GM12878 (cell line): ENCODE measurements at regions not wholly inside any gene's neighbourhood (a gene's known extent, or its start where the extent isn't known, plus 50 kb on each side); places are given as distances from the start of the nearest gene placed in this dataset.

Source experiments
- ATAC-seq: fragments of 200-7000 bp; cut with Tn5 transposase; 3 replicates; pipeline ENCODE4 v1.9.1; 2020; ENCODE audit warnings: mild to moderate bottlenecking, moderate library complexity
- BruUV-seq: library from RNA; stranded (reverse); fragments of 400-500 nt; replicated peaks from 2 replicates; lab custom pipeline; 2021; lab: Mats Ljungman, UMichigan
- CTCF ChIA-PET: fragments of 300-600 bp; sonication (Branson Sonifier 250); formaldehyde crosslinking; extraction: SDS; loops from one replicate; lab custom pipeline; 2021; ENCODE audit warnings: inconsistent platforms; lab: Yijun Ruan, JAX
- POLR2A ChIA-PET: fragments of 350-600 bp; formaldehyde crosslinking; extraction: SDS; loops from one replicate; lab custom pipeline; 2021; ENCODE audit warnings: inconsistent platforms; lab: Charles Lee
- RAD21 ChIA-PET: fragments of 300-600 bp; sonication (Branson Sonifier 250); formaldehyde crosslinking; loops from one replicate; lab custom pipeline; 2023; ENCODE audit warnings: antibody characterized with exemption; ENCODE audit not compliant: unreplicated experiment; lab: Charles Lee
- SMC1A ChIA-PET: fragments of 300-600 bp; sonication (Branson Sonifier 250); formaldehyde crosslinking; loops from one replicate; lab custom pipeline; 2023; ENCODE audit not compliant: unreplicated experiment, uncharacterized antibody; lab: Charles Lee
- DNase-seq: peaks from one replicate; pipeline ENCODE4 v3.0.0-alpha.2; 2011; ENCODE audit warnings: low read depth, low spot score
- FAIRE-seq: peaks from 3 replicates; lab custom pipeline; 2011; peaks lifted over from hg19 to GRCh38; lab: Jason Lieb, UNC
- H2AFZ ChIP-seq: 2 replicates; pipeline ENCODE4 v1.6.0; 2011; ENCODE audit warnings: low read depth, low read length, control low read depth; ENCODE audit not compliant: control insufficient read depth
- H3K27ac ChIP-seq: 2 replicates; pipeline ENCODE4 v1.5.1; 2011; ENCODE audit warnings: control low read depth; ENCODE audit not compliant: control insufficient read depth, insufficient read depth
- H3K27me3 ChIP-seq, 2 experiments: replicated peaks in 1 of 2; 2 replicates each; pipeline versions ENCODE4 v1.6.0 to v1.6.1; 2011; ENCODE audit warnings: low read length in 1 of 2; ENCODE audit not compliant: control insufficient read depth in 2 of 2, insufficient read depth in 2 of 2
- H3K36me3 ChIP-seq, 2 experiments: 2 replicates each; pipeline ENCODE4 v1.5.1; 2011; ENCODE audit warnings: low read length in 1 of 2; ENCODE audit not compliant: control insufficient read depth in 2 of 2, insufficient read depth in 2 of 2
- H3K4me1 ChIP-seq: 2 replicates; pipeline ENCODE4 v1.6.1; 2011; ENCODE audit warnings: mild to moderate bottlenecking, low read length, moderate library complexity, mixed read lengths; ENCODE audit not compliant: control insufficient read depth, insufficient read depth
- H3K4me2 ChIP-seq: 2 replicates; pipeline ENCODE4 v1.6.0; 2011; ENCODE audit warnings: control low read depth; ENCODE audit not compliant: control insufficient read depth, insufficient read depth
- H3K4me3 ChIP-seq: fragments of 200-600 bp; sonication (generic); 2 replicates; pipeline ENCODE4 v1.5.1; 2016
- H3K79me2 ChIP-seq: 2 replicates; pipeline ENCODE4 v1.6.0; 2011; ENCODE audit warnings: low read length; ENCODE audit not compliant: control insufficient read depth, insufficient read depth
- H3K9ac ChIP-seq: 2 replicates; pipeline ENCODE4 v1.8.0; 2011; ENCODE audit warnings: low read length, control low read depth, mixed read lengths; ENCODE audit not compliant: control insufficient read depth, insufficient read depth
- H3K9me3 ChIP-seq: replicated peaks from 3 replicates; pipeline ENCODE4 v1.5.1; 2011; ENCODE audit warnings: mild to moderate bottlenecking, low read length; ENCODE audit not compliant: control insufficient read depth, insufficient read depth
- H4K20me1 ChIP-seq: 2 replicates; pipeline ENCODE4 v1.6.0; 2011; ENCODE audit not compliant: control insufficient read depth, insufficient read depth
- ATF7 ChIP-seq: fragments of 450-650 bp; IDR thresholded peaks from 2 replicates; pipeline ENCODE4 v1.6.1; 2016; ENCODE audit warnings: low read depth, mild to moderate bottlenecking
- CEBPB ChIP-seq, 2 experiments: fragments of 150-350 bp in 1 of 2; IDR thresholded peaks; 2 replicates each; pipeline ENCODE4 v1.6.1; 2012 to 2014; ENCODE audit warnings: low read depth in 2 of 2, low read length in 2 of 2, borderline replicate concordance in 1 of 2, inconsistent platforms in 1 of 2
- CHD2 ChIP-seq: IDR thresholded peaks from 2 replicates; pipeline ENCODE4 v1.6.1; 2011; ENCODE audit warnings: low read depth, low read length, improper control_type of control experiment, borderline replicate concordance
- DPF2 ChIP-seq: fragments of 450-650 bp; IDR thresholded peaks from 2 replicates; pipeline ENCODE4 v1.6.1; 2017; ENCODE audit warnings: mild to moderate bottlenecking
- EZH2 ChIP-seq: IDR thresholded peaks from 2 replicates; pipeline ENCODE4 v1.6.1; 2012; ENCODE audit warnings: low read depth, mild to moderate bottlenecking, control low read depth, inconsistent platforms, low read length, borderline replicate concordance; ENCODE audit not compliant: control insufficient read depth
- GABPA ChIP-seq: IDR thresholded peaks from 2 replicates; pipeline ENCODE4 v1.6.1; 2014; ENCODE audit warnings: antibody characterized with exemption, low read depth, mild to moderate bottlenecking, inconsistent platforms
- GATAD2B ChIP-seq: fragments of 450-650 bp; conservative IDR thresholded peaks from 2 replicates; pipeline ENCODE4 v1.6.1; 2017; ENCODE audit warnings: low read depth, mild to moderate bottlenecking, moderate library complexity
- HDAC2 ChIP-seq: fragments of 200-600 bp; sonication (generic); IDR thresholded peaks from 2 replicates; pipeline ENCODE4 v1.6.1; 2017
- IKZF1 ChIP-seq: fragments of 450-650 bp; conservative IDR thresholded peaks from 2 replicates; pipeline ENCODE4 v1.6.1; 2017; ENCODE audit warnings: antibody characterized with exemption, mild to moderate bottlenecking
- LARP7 ChIP-seq: fragments of 450-650 bp; IDR thresholded peaks from 2 replicates; pipeline ENCODE4 v1.6.1; 2017; ENCODE audit warnings: mild to moderate bottlenecking
- MTA3 ChIP-seq: IDR thresholded peaks from 2 replicates; pipeline ENCODE4 v1.6.1; 2012; ENCODE audit warnings: low read length, inconsistent platforms, borderline replicate concordance
- RUNX3 ChIP-seq: IDR thresholded peaks from 2 replicates; pipeline ENCODE4 v1.6.1; 2012; ENCODE audit warnings: low read length, inconsistent platforms
- SIX5 ChIP-seq: IDR thresholded peaks from 2 replicates; pipeline ENCODE4 v1.6.1; 2011; ENCODE audit warnings: mild to moderate bottlenecking, low read depth, low read length, moderate library complexity; ENCODE audit not compliant: severe bottlenecking
- SMAD1 ChIP-seq: fragments of 450-650 bp; IDR thresholded peaks from 2 replicates; pipeline ENCODE4 v1.6.1; 2018; ENCODE audit warnings: mild to moderate bottlenecking, low read depth; ENCODE audit not compliant: partially characterized antibody
- SREBF2 ChIP-seq: IDR thresholded peaks from 2 replicates; pipeline ENCODE4 v1.6.1; 2012; ENCODE audit warnings: mild to moderate bottlenecking, low read length
- WGBS: methylation state at CpG from one replicate; pipeline ENCODE4 v1.1.6; 2016; ENCODE audit warnings: low lambda C conversion rate; ENCODE audit not compliant: insufficient replicate concordance, insufficient coverage; ENCODE audit errors: missing lambda C conversion rate; 5-methylcytosine and 5-hydroxymethylcytosine counted together
- in situ Hi-C: fragments of 300-500 bp; cut with MboI; formaldehyde crosslinking; loops from 9 replicates; pipeline ENCODE4 v1.14.3; 2018; ENCODE audit warnings: mixed read lengths
- intact Hi-C: fragments of 100-400 bp; cut with micrococcal nuclease; formaldehyde crosslinking; loops from one replicate; pipeline ENCODE4 v1.14.2; 2022; ENCODE audit not compliant: unreplicated experiment
- TF ChIP-seq, protein P1 (sequence below): IDR thresholded peaks from 2 replicates; pipeline ENCODE4 v1.6.1; 2011; ENCODE audit warnings: low read depth, mild to moderate bottlenecking, low read length, moderate library complexity, borderline replicate concordance; ENCODE audit errors: extremely low read depth
- TF ChIP-seq, protein P2 (sequence below): fragments of 150-350 bp; IDR thresholded peaks from 2 replicates; pipeline ENCODE4 v1.6.1; 2014; ENCODE audit warnings: mild to moderate bottlenecking, low read depth, low read length

DNA sequence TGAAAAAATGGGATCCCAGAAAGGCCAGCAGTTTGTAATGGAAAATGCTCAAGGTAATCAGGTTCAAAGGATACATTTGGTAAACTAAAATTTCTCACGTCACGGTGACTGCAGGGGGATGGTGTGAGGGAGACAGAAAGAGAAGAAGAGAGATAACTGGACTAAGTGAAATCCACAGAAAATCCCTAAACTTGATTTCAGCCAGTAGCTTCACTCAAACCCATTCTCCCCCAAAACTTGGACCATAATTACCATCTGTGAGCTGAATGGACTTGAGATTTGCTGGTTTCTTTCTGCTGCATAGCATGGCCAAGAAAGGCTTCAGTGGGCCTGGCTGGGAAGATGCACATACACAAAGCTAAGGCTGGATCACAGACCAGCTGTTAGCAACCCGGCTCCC, 155.4 kb upstream of the LMO4 start:
- RAD21 ChIA-PET = no interaction called here
- no peaks in the 10 kb centered on the region for H4K20me1 ChIP-seq
- peaks cover 0 to 2% of the 10 kb centered on the region in 2 experiments; a peak in 2 of 4 replicates for H3K27me3 ChIP-seq
- no peak for DNase-seq
- no peaks in the 10 kb centered on the region for H3K4me1 ChIP-seq
- H3K79me2 ChIP-seq = no peaks in the 10 kb centered on the region
- H2AFZ ChIP-seq = no peak overlapping the region
- no peak for FAIRE-seq
- TF ChIP-seq IKZF1 (no peak), LARP7 (no peak), RUNX3 (no peak), EZH2 (no peak), DPF2 (no peak), GATAD2B (no peak), GABPA (no peak), SIX5 (no peak), HDAC2 (no peak), MTA3 (no peak), SREBF2 (no peak), CHD2 (no peak), CEBPB (IDR thresholded peaks at IDR 0.05; ENCODE audit: borderline replicate concordance in 1 of 2, low read depth in 2 of 2, low read length in 2 of 2) (no peak), ATF7 (no peak), SMAD1 (no peak)
- TF ChIP-seq, protein P1, sequence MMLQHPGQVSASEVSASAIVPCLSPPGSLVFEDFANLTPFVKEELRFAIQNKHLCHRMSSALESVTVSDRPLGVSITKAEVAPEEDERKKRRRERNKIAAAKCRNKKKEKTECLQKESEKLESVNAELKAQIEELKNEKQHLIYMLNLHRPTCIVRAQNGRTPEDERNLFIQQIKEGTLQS = no peak
- TF ChIP-seq, protein P2, sequence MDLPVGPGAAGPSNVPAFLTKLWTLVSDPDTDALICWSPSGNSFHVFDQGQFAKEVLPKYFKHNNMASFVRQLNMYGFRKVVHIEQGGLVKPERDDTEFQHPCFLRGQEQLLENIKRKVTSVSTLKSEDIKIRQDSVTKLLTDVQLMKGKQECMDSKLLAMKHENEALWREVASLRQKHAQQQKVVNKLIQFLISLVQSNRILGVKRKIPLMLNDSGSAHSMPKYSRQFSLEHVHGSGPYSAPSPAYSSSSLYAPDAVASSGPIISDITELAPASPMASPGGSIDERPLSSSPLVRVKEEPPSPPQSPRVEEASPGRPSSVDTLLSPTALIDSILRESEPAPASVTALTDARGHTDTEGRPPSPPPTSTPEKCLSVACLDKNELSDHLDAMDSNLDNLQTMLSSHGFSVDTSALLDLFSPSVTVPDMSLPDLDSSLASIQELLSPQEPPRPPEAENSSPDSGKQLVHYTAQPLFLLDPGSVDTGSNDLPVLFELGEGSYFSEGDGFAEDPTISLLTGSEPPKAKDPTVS = no peak
- TF ChIP-seq, all 136 proteins: peak for 0
- intact Hi-C loops = no loop called here
- no peak for ATAC-seq
- SMC1A ChIA-PET = interaction anchor here (0.7 to 1.6 kb wide), 5 partner anchors 10 to 50 kb away, joined by 3 to 4 read pairs (median 3); no protein-coding TSS in a partner anchor
- no TSS peak for BruUV-seq
- Histone ChIP-seq H3K9me3 (no peaks in the 10 kb centered on the region), H3K9ac (no peak overlapping the region), H3K4me2 (no peak overlapping the region), H3K36me3 (no peaks in the 10 kb centered on the region), H3K4me3 (no peak overlapping the region), H3K27ac (no peak overlapping the region)
- CTCF ChIA-PET = interaction anchor here (1.1 to 1.4 kb wide), 2 partner anchors 13 to 42 kb away, joined by 3 to 5 read pairs; no protein-coding TSS in a partner anchor
- WGBS = 37% methylated on average over 3 of the region's 3 CpGs
- in situ Hi-C loops = no loop called here
- POLR2A ChIA-PET = no interaction called here
